GM12891 (cell line): ENCODE measurements at regions not wholly inside any gene's neighbourhood (a gene's known extent, or its start where the extent isn't known, plus 50 kb on each side); places are given as distances from the start of the nearest gene placed in this dataset.

Experiments
- POLR2A ChIP-seq: IDR thresholded peaks from 2 replicates; pipeline ENCODE4 v1.6.1; 2011; ENCODE audit warnings: low read depth, low read length, control low read depth
- POLR2AphosphoS5 ChIP-seq: IDR thresholded peaks from 2 replicates; pipeline ENCODE4 v1.6.1; 2011; ENCODE audit warnings: low read depth, low read length, control low read depth
- TAF1 ChIP-seq: IDR thresholded peaks from 2 replicates; pipeline ENCODE4 v1.6.1; 2011; ENCODE audit warnings: low read depth, low read length, control low read depth

DNA sequence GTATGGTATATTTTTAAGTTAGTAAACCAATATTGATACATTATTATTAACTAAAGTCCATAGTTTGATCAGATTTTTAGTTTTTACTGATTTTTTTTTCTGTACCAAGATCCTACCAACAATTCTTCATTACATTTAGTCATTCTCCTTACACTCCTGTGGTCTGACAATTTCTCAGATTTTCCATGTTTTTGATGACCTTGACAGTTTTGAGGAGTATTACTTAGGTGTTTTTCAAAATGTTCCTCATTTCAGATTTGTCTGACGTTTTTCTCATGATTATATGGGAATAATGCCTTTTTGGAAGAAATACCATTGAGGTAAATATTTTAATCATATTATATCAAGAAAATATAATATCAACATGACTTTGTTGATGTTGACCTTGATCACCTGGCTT, 423.8 kb downstream of the PPP4R3C start:
- TF ChIP-seq POLR2AphosphoS5 (no peak), TAF1 (no peak), POLR2A (no peak)
